Activated naive CD4-positive, alpha-beta T cell treated with anti-CD3 and anti-CD28 coated beads for 36 hours (primary cell): ENCODE measurements at regions not wholly inside any gene's neighbourhood (a gene's known extent, or its start where the extent isn't known, plus 50 kb on each side); places are given as distances from the start of the nearest gene placed in this dataset.
A peak's percentile ranks its signal among the peaks of the same experiment; 100 is the strongest.

Experiments used
- CTCF ChIA-PET: fragments of 350-600 bp; sonication (Branson Sonifier 250); formaldehyde crosslinking; loops from one replicate; lab custom pipeline; 2021; ENCODE audit warnings: antibody characterized with exemption; lab: Charles Lee
- DNase-seq: peaks from one replicate; pipeline ENCODE4 v3.0.0-alpha.2; 2020
- H3K27ac Mint-ChIP-seq: one replicate; pipeline ENCODE4 v1.8.0; 2021; ENCODE audit warnings: mild to moderate bottlenecking, mixed read lengths
- H3K27me3 Mint-ChIP-seq: one replicate; pipeline ENCODE4 v1.8.0; 2021; ENCODE audit warnings: low read depth, mixed read lengths
- H3K36me3 Mint-ChIP-seq: one replicate; pipeline ENCODE4 v1.8.0; 2021; ENCODE audit warnings: low read depth, mixed read lengths
- H3K4me1 Mint-ChIP-seq: one replicate; pipeline ENCODE4 v1.8.0; 2021; ENCODE audit warnings: low read depth, mixed read lengths
- H3K4me3 Mint-ChIP-seq: one replicate; pipeline ENCODE4 v1.8.0; 2021; ENCODE audit warnings: mild to moderate bottlenecking, moderate library complexity, mixed read lengths
- H3K9me3 Mint-ChIP-seq: one replicate; pipeline ENCODE4 v1.8.0; 2021; ENCODE audit warnings: mixed read lengths
- intact Hi-C: fragments of 100-400 bp; cut with micrococcal nuclease; formaldehyde crosslinking; loops from one replicate; pipeline ENCODE4 v1.15.1; 2023

DNA sequence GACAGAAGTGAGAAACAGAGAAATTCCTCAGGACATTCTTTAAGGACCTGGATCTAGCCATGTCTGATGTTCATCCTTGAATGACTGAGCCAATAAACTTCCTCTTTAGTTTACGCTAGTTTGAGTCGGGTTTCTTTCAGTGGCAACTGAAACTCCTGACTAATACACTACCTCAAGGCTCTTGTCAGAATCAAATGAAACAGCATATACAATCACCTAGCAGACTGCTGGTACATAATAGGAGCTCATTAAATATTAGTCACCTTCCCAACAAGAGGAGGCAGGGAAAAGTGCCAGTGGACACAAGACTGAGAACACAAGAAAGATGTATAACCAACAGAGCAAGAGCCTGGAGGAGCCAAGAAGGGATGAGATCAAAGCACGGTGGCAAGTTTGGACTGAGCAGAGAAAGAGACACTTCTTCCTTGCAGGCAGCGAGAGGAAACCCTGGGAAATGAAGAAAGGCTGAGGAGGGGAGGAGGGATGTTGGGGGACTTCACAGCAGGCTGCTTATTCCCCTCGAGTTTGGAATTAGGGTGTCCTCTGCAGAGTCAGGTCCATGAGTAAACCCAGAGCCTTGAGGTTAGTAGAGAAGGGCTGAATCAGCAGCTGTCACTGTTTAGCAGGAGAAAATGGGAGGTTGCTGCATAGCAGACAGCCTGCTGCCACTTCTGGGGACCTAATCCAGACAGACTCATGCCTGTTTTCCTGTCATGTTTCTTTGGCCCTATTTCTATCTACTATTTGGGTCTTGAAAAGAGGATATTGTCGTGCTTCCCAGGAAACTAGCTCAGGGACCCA lies 73.3 kb downstream of the MRPL46 start:
- intact Hi-C loops: no loop called here
- H3K27ac Mint-ChIP-seq: no peak overlapping the region
- peaks cover 4% of the 10 kb centered on the region for H3K27me3 Mint-ChIP-seq
- H3K36me3 Mint-ChIP-seq: no peaks in the 10 kb centered on the region
- no peaks in the 10 kb centered on the region for H3K9me3 Mint-ChIP-seq
- peaks cover 3% of the 10 kb centered on the region for H3K4me1 Mint-ChIP-seq
- CTCF ChIA-PET: interaction anchor here (0.7 kb wide), 1 partner anchor 151 kb away, joined by 3 read pairs; no protein-coding TSS in a partner anchor
- DNase-seq: no peak
- no peak overlapping the region for H3K4me3 Mint-ChIP-seq

DNA sequence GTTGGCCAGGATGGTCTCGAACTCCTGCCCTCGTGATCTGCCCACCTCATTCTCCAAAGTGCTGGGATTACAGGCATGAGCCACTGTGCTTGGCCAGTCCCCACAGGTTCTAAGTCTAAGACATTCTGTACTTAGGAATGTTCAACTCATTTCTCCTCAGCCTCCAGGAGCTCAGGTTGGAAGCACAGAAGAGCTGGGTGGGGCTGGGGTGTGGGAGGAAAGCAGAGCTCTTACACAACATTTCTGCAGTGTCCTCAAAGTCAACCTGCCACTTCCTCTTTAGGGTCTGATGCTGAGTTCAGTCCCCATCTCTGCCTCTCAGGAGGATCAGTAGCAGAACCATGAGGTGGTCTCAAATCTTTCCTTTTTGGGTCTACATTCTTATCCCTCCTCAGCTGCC lies 75.5 kb downstream of the MRPL46 start:
- no peaks in the 10 kb centered on the region for H3K9me3 Mint-ChIP-seq
- no peaks in the 10 kb centered on the region for H3K36me3 Mint-ChIP-seq
- H3K4me3 Mint-ChIP-seq: no peak overlapping the region
- CTCF ChIA-PET: no interaction called here
- no peak for DNase-seq
- H3K4me1 Mint-ChIP-seq: peaks cover 3% of the 10 kb centered on the region
- peaks cover 4% of the 10 kb centered on the region for H3K27me3 Mint-ChIP-seq
- H3K27ac Mint-ChIP-seq: no peak overlapping the region
- intact Hi-C loops: no loop called here

GRCh38 chr15:88391006-88391405 lies 76.2 kb downstream of the MRPL46 start:
- CTCF ChIA-PET: no interaction called here
- intact Hi-C loops: no loop called here
- H3K9me3 Mint-ChIP-seq: no peaks in the 10 kb centered on the region

DNA sequence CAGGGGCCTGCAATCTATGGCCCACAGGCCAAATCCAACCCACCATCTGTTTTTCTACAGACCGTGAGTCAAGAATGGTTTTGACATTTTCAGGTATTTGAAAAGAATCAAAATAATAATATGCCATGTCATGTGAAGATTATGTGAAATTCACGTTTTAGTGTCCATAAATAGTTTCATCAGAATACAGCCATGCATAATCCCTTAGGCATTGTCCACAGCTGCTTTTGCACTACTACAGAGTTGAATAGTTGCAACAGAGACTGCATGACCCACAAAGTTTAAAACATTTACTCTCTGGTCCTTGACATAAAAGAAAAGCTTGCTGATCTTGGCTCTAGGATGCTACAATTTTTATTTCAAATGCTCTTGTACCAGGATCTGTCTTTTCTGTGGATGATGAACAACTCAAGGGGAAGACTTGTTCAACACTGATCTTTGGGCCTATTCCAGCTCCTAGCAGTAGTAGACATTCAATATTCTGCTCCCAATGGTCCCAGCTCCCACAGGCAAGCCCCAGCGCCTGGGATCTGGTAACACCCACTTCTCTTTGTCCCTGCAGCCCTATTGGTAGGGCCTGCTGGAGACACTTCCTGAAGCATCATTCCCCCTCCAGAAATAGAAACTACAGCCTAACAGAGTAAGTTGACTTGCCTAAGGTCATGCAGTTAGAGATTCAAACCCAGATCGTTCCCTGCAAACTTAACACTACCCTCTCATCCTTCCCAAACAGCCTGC lies 76.9 kb downstream of the MRPL46 start:
- Mint-ChIP-seq H3K27ac (no peak overlapping the region), H3K4me1 (peaks cover 5% of the 10 kb centered on the region), H3K27me3 (peaks cover 9% of the 10 kb centered on the region), H3K36me3 (no peaks in the 10 kb centered on the region), H3K4me3 (no peak overlapping the region), H3K9me3 (no peaks in the 10 kb centered on the region)
- intact Hi-C loops: no loop called here
- CTCF ChIA-PET: no interaction called here
- DNase-seq: no peak

More at GRCh38 chr15:88391006-88391405, 76.2 kb downstream of the MRPL46 start:
- no peak overlapping the region for H3K4me3 Mint-ChIP-seq
- H3K4me1 Mint-ChIP-seq: peaks cover 3% of the 10 kb centered on the region
- no peak overlapping the region for H3K27ac Mint-ChIP-seq
- H3K36me3 Mint-ChIP-seq: no peaks in the 10 kb centered on the region
- H3K27me3 Mint-ChIP-seq: peaks cover 9% of the 10 kb centered on the region
- no peak for DNase-seq

- Mint-ChIP-seq H3K4me1 (peaks cover 11% of the 10 kb centered on the region), H3K9me3 (no peaks in the 10 kb centered on the region), H3K36me3 (no peaks in the 10 kb centered on the region), H3K4me3 (no peak overlapping the region), H3K27me3 (peaks cover 10% of the 10 kb centered on the region), H3K27ac (no peak overlapping the region)
- no peak for DNase-seq
- intact Hi-C loops: loop anchor here (5.0 kb wide), 1 partner anchor 63 kb away; no protein-coding TSS in a partner anchor
- CTCF ChIA-PET: no interaction called here
Measured at GRCh38 chr15:88389120-88389519, 78.1 kb downstream of the MRPL46 start.

GRCh38 chr15:88388686-88389085 lies 78.5 kb downstream of the MRPL46 start:
- intact Hi-C loops: loop anchor here (5.0 kb wide), 1 partner anchor 64 kb away; no protein-coding TSS in a partner anchor
- peaks cover 8% of the 10 kb centered on the region for H3K4me1 Mint-ChIP-seq
- no peaks in the 10 kb centered on the region for H3K36me3 Mint-ChIP-seq
- H3K4me3 Mint-ChIP-seq: no peak overlapping the region
- CTCF ChIA-PET: no interaction called here
- H3K9me3 Mint-ChIP-seq: no peaks in the 10 kb centered on the region
- peaks cover 14% of the 10 kb centered on the region for H3K27me3 Mint-ChIP-seq
- DNase-seq: no peak
- no peak overlapping the region for H3K27ac Mint-ChIP-seq

DNA sequence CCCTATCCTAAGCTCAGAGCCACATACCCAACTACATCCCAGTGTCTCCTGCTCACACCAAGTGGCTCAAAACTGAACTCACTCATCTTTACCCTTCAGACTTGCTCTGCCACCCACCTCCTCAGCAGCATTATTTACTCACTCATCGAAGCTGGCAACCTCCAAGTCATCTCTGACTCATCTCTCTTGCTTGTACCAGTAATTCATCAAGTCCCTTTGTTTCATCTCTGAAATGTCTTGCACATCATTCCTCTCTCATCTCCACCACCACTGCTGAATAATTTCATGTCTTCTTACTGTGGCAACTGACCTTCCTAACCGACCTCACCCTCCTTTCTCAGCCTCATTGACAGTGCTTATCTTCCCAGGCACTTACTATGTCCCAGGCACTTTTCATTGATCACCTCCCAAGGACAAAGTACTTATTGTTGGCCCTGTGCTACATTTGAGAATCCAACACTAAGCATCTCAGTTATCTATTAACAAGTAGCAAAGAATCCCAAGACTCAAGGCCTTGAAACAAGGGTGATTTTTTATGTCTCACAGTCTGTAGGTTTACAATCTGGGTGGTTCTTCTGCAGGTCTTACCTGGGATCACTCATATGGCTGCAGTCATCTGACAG lies 82.0 kb downstream of the MRPL46 start:
- Mint-ChIP-seq H3K36me3 (no peaks in the 10 kb centered on the region), H3K9me3 (no peaks in the 10 kb centered on the region), H3K27me3 (peaks cover 14% of the 10 kb centered on the region), H3K4me3 (no peak overlapping the region), H3K4me1 (peaks cover 8% of the 10 kb centered on the region), H3K27ac (no peak overlapping the region)
- peak; percentile 55 for DNase-seq
- intact Hi-C loops: loop anchor here (1.0 to 5.0 kb wide), 3 partner anchors 10 to 67 kb away; no protein-coding TSS in a partner anchor
- CTCF ChIA-PET: interaction anchor here (1.6 kb wide), 1 partner anchor 53 kb away, joined by 3 read pairs; no protein-coding TSS in a partner anchor

- intact Hi-C loops: no loop called here
- Mint-ChIP-seq H3K4me1 (peaks cover 8% of the 10 kb centered on the region), H3K4me3 (no peak overlapping the region), H3K36me3 (no peaks in the 10 kb centered on the region), H3K27ac (no peak overlapping the region), H3K27me3 (peaks cover 14% of the 10 kb centered on the region), H3K9me3 (no peaks in the 10 kb centered on the region)
- DNase-seq: no peak
- CTCF ChIA-PET: interaction anchor here (1.6 kb wide), 1 partner anchor 51 kb away, joined by 3 read pairs; no protein-coding TSS in a partner anchor
Measured at GRCh38 chr15:88383354-88383753, 83.8 kb downstream of the MRPL46 start.

GRCh38 chr15:88382482-88382983 lies 84.7 kb downstream of the MRPL46 start:
- H3K27me3 Mint-ChIP-seq: peaks cover 16% of the 10 kb centered on the region
- intact Hi-C loops: no loop called here
- CTCF ChIA-PET: no interaction called here
- H3K4me3 Mint-ChIP-seq: no peak overlapping the region
- peaks cover 8% of the 10 kb centered on the region for H3K4me1 Mint-ChIP-seq
- DNase-seq: no peak
- H3K27ac Mint-ChIP-seq: no peak overlapping the region
- no peaks in the 10 kb centered on the region for H3K36me3 Mint-ChIP-seq
- no peaks in the 10 kb centered on the region for H3K9me3 Mint-ChIP-seq

- peaks cover 29% of the 10 kb centered on the region for H3K27me3 Mint-ChIP-seq
- no peak for DNase-seq
- H3K9me3 Mint-ChIP-seq: no peaks in the 10 kb centered on the region
- no peaks in the 10 kb centered on the region for H3K36me3 Mint-ChIP-seq
- intact Hi-C loops: no loop called here
- no peak overlapping the region for H3K4me3 Mint-ChIP-seq
- CTCF ChIA-PET: interaction anchor here (0.5 kb wide), 1 partner anchor 594 kb away, joined by 3 read pairs; no protein-coding TSS in a partner anchor
- H3K4me1 Mint-ChIP-seq: no peaks in the 10 kb centered on the region
- no peak overlapping the region for H3K27ac Mint-ChIP-seq
Measured at GRCh38 chr15:88378188-88378637, 89.0 kb downstream of the MRPL46 start.

- CTCF ChIA-PET: no interaction called here
- Mint-ChIP-seq H3K27me3 (peaks cover 33% of the 10 kb centered on the region), H3K27ac (no peak overlapping the region), H3K9me3 (no peaks in the 10 kb centered on the region), H3K4me3 (no peak overlapping the region), H3K4me1 (no peaks in the 10 kb centered on the region), H3K36me3 (no peaks in the 10 kb centered on the region)
- intact Hi-C loops: no loop called here
- no peak for DNase-seq
Measured at GRCh38 chr15:88377509-88377908, 89.7 kb downstream of the MRPL46 start.

DNA sequence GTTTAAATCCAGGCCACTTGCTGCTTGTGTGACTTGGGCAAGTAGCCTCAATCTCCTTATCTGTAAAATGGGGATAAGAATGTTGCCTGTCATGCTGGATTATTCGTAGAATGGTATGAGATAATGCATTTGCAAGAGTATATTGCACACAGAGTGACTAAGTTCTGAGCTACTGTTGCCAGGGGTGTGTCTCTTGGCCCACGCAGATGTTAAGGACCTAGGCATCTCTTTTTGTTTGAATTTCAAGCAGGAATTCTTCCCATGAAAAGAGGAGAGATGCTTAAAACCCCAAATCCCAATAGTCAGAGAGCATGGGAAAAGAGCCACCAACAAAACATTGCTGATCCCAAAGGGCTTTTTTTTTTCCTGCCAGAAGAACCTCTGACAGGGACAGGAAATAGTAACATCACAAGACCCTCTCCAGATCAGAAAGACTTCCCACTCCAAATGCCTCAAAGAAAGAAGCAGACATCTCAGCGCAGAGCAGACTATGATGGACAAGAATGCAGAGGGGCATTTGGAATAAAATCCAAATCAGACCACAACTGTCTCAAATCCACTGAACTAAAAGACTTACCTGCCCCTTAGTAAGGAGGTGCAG lies 90.5 kb downstream of the MRPL46 start:
- CTCF ChIA-PET: no interaction called here
- no peaks in the 10 kb centered on the region for H3K4me1 Mint-ChIP-seq
- no peak for DNase-seq
- H3K27me3 Mint-ChIP-seq: peaks cover 33% of the 10 kb centered on the region
- H3K9me3 Mint-ChIP-seq: no peaks in the 10 kb centered on the region
- intact Hi-C loops: no loop called here
- H3K27ac Mint-ChIP-seq: no peak overlapping the region
- no peaks in the 10 kb centered on the region for H3K36me3 Mint-ChIP-seq
- no peak overlapping the region for H3K4me3 Mint-ChIP-seq
